Gastroesophageal sphincter (tissue), 3 donors: ENCODE measurements at regions not wholly inside any gene's neighbourhood (a gene's known extent, or its start where the extent isn't known, plus 50 kb on each side); places are given as distances from the start of the nearest gene placed in this dataset.

Experiments used
- POLR2A ChIP-seq, 2 donors: fragments of 450-650 bp; IDR thresholded peaks; one replicate each; pipeline ENCODE4 v1.6.1; 2017; ENCODE audit warnings: antibody characterized with exemption in 2 of 2, mild to moderate bottlenecking in 2 of 2, moderate library complexity in 1 of 2
- POLR2AphosphoS5 ChIP-seq: sonication (generic); formaldehyde crosslinking; IDR thresholded peaks from one replicate; pipeline ENCODE4 v1.6.1; 2017; ENCODE audit warnings: antibody characterized with exemption
- TF ChIP-seq, protein P1 (sequence below), 4 experiments: fragments of 200-600 bp in 2 of 4; fragments of 450-650 bp in 2 of 4; sonication (generic) in 1 of 4; IDR thresholded peaks; one replicate each; pipeline ENCODE4 v1.5.1; 2017 to 2019; ENCODE audit warnings: antibody characterized with exemption in 4 of 4, mild to moderate bottlenecking in 2 of 4, moderate library complexity in 2 of 4

GRCh38 chr12:65658360-65658759 lies 165.9 kb upstream of the HMGA2 start:
- TF ChIP-seq, protein P1, sequence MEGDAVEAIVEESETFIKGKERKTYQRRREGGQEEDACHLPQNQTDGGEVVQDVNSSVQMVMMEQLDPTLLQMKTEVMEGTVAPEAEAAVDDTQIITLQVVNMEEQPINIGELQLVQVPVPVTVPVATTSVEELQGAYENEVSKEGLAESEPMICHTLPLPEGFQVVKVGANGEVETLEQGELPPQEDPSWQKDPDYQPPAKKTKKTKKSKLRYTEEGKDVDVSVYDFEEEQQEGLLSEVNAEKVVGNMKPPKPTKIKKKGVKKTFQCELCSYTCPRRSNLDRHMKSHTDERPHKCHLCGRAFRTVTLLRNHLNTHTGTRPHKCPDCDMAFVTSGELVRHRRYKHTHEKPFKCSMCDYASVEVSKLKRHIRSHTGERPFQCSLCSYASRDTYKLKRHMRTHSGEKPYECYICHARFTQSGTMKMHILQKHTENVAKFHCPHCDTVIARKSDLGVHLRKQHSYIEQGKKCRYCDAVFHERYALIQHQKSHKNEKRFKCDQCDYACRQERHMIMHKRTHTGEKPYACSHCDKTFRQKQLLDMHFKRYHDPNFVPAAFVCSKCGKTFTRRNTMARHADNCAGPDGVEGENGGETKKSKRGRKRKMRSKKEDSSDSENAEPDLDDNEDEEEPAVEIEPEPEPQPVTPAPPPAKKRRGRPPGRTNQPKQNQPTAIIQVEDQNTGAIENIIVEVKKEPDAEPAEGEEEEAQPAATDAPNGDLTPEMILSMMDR (IDR thresholded peaks at IDR 0.05), result no peak
- no peak for TF ChIP-seq POLR2A (IDR thresholded peaks at IDR 0.05)
- TF ChIP-seq POLR2AphosphoS5, result no peak
